ENCODE measurements at regions not wholly inside any gene's neighbourhood (a gene's known extent, or its start where the extent isn't known, plus 50 kb on each side); places are given as distances from the start of the nearest gene placed in this dataset.

GRCh38 chr7:41832941-41833340 is 130.1 kb upstream of the INHBA start:
- Histone ChIP-seq H3K27me3 (replicated peaks in 1 of 2; ENCODE audit: control insufficient read depth in 2 of 2, insufficient read depth in 2 of 2, low read length in 1 of 2) (no peaks in the 10 kb centered on the region), H3K4me2 (ENCODE audit: control insufficient read depth, insufficient read depth) (no peak overlapping the region), H3K9me3 (replicated peaks; ENCODE audit: control insufficient read depth, insufficient read depth, low read length) (peaks cover 5% of the 10 kb centered on the region; the same call in 2 of the 3 replicates), H3K4me1 (ENCODE audit: control insufficient read depth, insufficient read depth, low read length) (no peaks in the 10 kb centered on the region), H3K79me2 (ENCODE audit: control insufficient read depth, insufficient read depth, low read length) (no peaks in the 10 kb centered on the region), H2AFZ (ENCODE audit: control insufficient read depth, low read depth, low read length) (no peak overlapping the region), H4K20me1 (ENCODE audit: control insufficient read depth, insufficient read depth) (no peaks in the 10 kb centered on the region), H3K9ac (ENCODE audit: control insufficient read depth, insufficient read depth, low read length) (no peak overlapping the region), H3K36me3 (ENCODE audit: control insufficient read depth in 2 of 2, insufficient read depth in 2 of 2, low read length in 1 of 2) (no peaks in the 10 kb centered on the region), H3K4me3 (no peak overlapping the region), H3K27ac (ENCODE audit: control insufficient read depth, insufficient read depth) (no peak overlapping the region)
- FAIRE-seq (no peak), DNase-seq (ENCODE audit: low read depth, low spot score) (no peak), ATAC-seq (no peak)
- in situ Hi-C loops (cut with MboI) = no loop called here
- BruUV-seq (replicated peaks) = no TSS peak
- TF ChIP-seq CBX5 (IDR thresholded peaks at IDR 0.05; ENCODE audit: low read depth) = no peak
- no peak for TF ChIP-seq HDAC2 (IDR thresholded peaks at IDR 0.05)
- TF ChIP-seq CBFB (IDR thresholded peaks at IDR 0.05; ENCODE audit: low read depth) = no peak
- TF ChIP-seq POLR2AphosphoS5 (IDR thresholded peaks at IDR 0.05; ENCODE audit: low read length) = no peak
- TF ChIP-seq BHLHE40 (IDR thresholded peaks at IDR 0.05; ENCODE audit: borderline replicate concordance in 1 of 2, low read depth in 2 of 2, low read length in 1 of 2) = no peak
- TF ChIP-seq EZH2 (IDR thresholded peaks at IDR 0.05; ENCODE audit: borderline replicate concordance, control insufficient read depth, low read depth, low read length) = no peak
- TF ChIP-seq NFYB (IDR thresholded peaks at IDR 0.05; ENCODE audit: insufficient read depth, low read depth, low read length) = no peak
- no peak for TF ChIP-seq ZBTB11 (CRISPR knock-in tag; IDR thresholded peaks at IDR 0.05)
- no peak for TF ChIP-seq ZNF207 (IDR thresholded peaks at IDR 0.05; ENCODE audit: borderline replicate concordance)
- no peak for TF ChIP-seq CHD4 (IDR thresholded peaks at IDR 0.05)
- TF ChIP-seq MTA3 (IDR thresholded peaks at IDR 0.05; ENCODE audit: borderline replicate concordance, low read length) = no peak
- no peak for TF ChIP-seq SMC3 (IDR thresholded peaks at IDR 0.05; ENCODE audit: borderline replicate concordance, low read length)
- CTCF ChIA-PET = no interaction called here
- WGBS (ENCODE audit: insufficient coverage, insufficient replicate concordance, low lambda C conversion rate, missing lambda C conversion rate) = 49% methylated on average over 4 of the region's 4 CpGs
- POLR2A ChIA-PET = no interaction called here
- intact Hi-C loops (cut with micrococcal nuclease; ENCODE audit: unreplicated experiment) = no loop called here
- SMC1A ChIA-PET (ENCODE audit: uncharacterized antibody, unreplicated experiment) = interaction anchor here (0.9 to 1.0 kb wide), 2 partner anchors 9 to 12 kb away, joined by 3 read pairs; no protein-coding TSS in a partner anchor
- RAD21 ChIA-PET (ENCODE audit: unreplicated experiment) = no interaction called here
